ENCODE measurements at regions not wholly inside any gene's neighbourhood (a gene's known extent, or its start where the extent isn't known, plus 50 kb on each side); places are given as distances from the start of the nearest gene placed in this dataset.
A peak's percentile ranks its signal among the peaks of the same experiment; 100 is the strongest.

DNA sequence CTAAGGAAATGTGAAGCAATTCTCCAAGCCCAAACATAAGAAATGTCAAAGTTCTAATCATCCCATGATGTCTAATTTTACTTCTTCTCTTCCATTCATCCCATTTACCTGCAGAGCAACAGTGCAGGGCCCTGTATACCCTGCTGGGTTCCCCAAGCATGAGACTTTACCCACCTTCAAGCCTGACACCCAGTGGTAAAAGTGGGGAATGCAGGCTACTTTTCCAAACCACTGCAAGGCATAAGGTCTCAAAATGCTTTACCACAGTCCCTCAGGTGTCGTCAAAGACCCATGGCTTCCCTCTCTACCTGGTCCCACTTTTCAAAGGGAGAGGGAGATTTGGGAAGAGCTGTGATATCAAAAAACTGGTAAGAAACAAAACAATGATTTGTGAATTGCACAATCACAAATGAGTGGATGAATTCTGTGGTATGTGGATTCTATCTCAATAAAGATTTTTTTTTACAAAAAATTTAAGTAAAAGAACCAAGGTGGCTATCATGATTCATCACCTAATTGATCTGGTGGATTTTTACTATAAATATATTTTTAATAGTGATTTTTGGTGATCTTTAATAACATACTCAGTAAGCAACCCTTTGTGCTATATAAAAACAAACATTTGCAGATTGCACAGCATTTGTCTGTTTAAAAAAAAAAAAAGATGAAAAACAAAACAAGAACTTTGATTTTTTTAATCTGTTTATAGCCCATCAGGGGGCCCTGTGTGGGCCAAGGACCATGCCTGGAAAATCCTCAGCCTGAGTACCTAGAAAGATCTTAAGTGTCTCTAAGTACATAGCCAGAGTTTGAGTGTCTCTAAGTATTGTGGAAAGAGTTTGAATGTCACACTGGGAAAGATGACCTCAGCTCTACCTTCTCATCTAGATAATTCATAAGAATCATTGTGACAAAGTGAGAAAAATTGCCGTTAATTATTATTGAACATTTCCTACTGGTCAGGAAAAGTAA is 73.1 kb upstream of the GJB5 start:
- Histone ChIP-seq H3K4me3 (no peak overlapping the region), H3K9me3 (ENCODE audit: low read depth) (no peaks in the 10 kb centered on the region), H3K36me3 (no peaks in the 10 kb centered on the region), H3K27ac (no peak overlapping the region), H3K27me3 (no peaks in the 10 kb centered on the region), H3K4me1 (ENCODE audit: low read depth) (no peaks in the 10 kb centered on the region)
- TF ChIP-seq, protein P1, sequence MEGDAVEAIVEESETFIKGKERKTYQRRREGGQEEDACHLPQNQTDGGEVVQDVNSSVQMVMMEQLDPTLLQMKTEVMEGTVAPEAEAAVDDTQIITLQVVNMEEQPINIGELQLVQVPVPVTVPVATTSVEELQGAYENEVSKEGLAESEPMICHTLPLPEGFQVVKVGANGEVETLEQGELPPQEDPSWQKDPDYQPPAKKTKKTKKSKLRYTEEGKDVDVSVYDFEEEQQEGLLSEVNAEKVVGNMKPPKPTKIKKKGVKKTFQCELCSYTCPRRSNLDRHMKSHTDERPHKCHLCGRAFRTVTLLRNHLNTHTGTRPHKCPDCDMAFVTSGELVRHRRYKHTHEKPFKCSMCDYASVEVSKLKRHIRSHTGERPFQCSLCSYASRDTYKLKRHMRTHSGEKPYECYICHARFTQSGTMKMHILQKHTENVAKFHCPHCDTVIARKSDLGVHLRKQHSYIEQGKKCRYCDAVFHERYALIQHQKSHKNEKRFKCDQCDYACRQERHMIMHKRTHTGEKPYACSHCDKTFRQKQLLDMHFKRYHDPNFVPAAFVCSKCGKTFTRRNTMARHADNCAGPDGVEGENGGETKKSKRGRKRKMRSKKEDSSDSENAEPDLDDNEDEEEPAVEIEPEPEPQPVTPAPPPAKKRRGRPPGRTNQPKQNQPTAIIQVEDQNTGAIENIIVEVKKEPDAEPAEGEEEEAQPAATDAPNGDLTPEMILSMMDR (IDR thresholded peaks at IDR 0.05; ENCODE audit: low read depth, low read length): peak; percentile 87
- peak; percentile 48 to 62 for DNase-seq (ENCODE audit: low read depth in 1 of 2, low spot score in 1 of 2)

DNA sequence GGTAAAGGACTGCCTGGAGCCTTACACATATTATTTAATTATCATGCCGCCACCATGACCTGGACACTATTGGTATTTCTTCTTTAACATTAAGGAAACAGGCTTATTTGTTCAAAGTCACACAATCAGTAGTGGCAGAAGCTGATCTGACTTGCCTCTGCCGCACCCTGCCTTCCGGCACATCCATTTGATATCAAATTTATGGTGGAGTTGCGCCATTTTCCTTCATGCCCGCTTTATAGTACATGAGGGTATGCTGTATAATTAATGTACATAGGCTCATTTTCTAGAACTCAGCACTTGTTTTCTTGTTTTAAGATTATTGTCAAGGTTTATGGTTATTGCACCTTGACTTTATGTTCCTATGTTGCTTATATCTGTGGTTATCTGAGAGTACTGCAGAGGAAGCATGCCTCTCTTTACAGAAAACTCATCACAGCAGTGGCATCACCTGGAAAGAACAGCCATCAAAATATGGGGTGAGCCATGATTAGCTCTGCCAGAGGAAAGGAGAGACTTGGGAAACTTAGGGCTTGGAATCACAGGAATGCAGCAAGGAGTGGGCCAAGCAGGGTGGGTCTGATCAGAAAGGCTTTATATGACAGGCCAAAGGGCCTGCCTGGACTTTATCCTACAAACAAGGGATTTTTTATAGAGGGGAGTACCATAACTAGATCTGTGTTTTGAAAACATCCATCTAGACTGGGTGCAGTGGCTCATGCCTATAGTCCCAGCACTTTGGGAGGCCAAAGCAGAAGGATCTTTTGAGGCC is 72.2 kb upstream of the GJB5 start:
- DNase-seq (ENCODE audit: low read depth in 1 of 2, low spot score in 1 of 2): no peak
- Histone ChIP-seq H3K27me3 (no peaks in the 10 kb centered on the region), H3K9me3 (ENCODE audit: low read depth) (no peaks in the 10 kb centered on the region), H3K4me1 (ENCODE audit: low read depth) (no peaks in the 10 kb centered on the region), H3K36me3 (no peaks in the 10 kb centered on the region), H3K4me3 (no peak overlapping the region), H3K27ac (no peak overlapping the region)
- TF ChIP-seq, protein P1 (IDR thresholded peaks at IDR 0.05; ENCODE audit: low read depth, low read length): no peak

DNA sequence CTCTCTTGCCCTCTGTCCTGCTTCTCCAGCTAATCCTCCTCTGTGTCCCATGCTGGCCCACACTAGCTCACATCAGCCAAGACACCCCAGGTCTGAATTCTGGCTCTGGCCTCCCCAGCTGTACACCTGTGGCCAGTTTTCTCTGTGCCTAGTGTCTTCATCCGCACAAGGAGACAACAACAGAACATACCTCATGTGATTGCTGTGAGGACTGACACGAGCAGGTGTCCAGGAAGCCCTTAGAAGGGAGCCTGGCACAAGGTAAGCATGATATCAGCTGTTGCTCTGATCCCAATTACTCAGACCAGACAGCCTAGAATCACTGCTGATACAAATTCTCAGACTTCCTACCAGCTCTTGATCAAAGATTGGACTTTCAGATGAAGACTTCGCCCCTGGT is 71.2 kb upstream of the GJB5 start:
- H3K4me1 ChIP-seq (ENCODE audit: low read depth): no peaks in the 10 kb centered on the region
- no peaks in the 10 kb centered on the region for H3K27me3 ChIP-seq
- H3K9me3 ChIP-seq (ENCODE audit: low read depth): no peaks in the 10 kb centered on the region
- TF ChIP-seq, protein P1 (IDR thresholded peaks at IDR 0.05; ENCODE audit: low read depth, low read length): no peak
- no peak for DNase-seq (ENCODE audit: low read depth in 1 of 2, low spot score in 1 of 2)
- H3K4me3 ChIP-seq: no peak overlapping the region
- no peak overlapping the region for H3K27ac ChIP-seq
- no peaks in the 10 kb centered on the region for H3K36me3 ChIP-seq

DNA sequence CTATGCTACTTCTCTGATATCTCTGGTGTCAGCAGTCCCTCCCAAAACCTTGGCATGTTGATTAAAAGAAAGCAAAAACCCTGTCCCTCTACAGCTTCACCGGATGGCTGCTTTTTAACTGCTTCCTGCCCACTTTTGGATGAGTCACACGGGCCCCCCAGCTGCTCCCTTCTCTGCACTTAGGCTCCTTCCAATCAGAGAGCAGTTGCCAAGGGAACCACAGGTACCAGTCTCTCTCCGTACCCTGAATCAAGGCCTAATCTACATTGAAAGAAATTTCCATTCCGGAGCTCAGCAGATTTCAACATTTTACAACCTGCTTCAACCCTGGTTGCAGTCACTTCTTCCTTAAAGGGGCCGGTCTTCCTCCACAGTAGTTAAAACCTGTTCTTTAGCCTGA is 70.6 kb upstream of the GJB5 start:
- Histone ChIP-seq H3K36me3 (no peaks in the 10 kb centered on the region), H3K4me3 (no peak overlapping the region), H3K4me1 (ENCODE audit: low read depth) (no peaks in the 10 kb centered on the region), H3K27me3 (no peaks in the 10 kb centered on the region), H3K9me3 (ENCODE audit: low read depth) (no peaks in the 10 kb centered on the region), H3K27ac (no peak overlapping the region)
- TF ChIP-seq, protein P1 (IDR thresholded peaks at IDR 0.05; ENCODE audit: low read depth, low read length): no peak
- DNase-seq (ENCODE audit: low read depth in 1 of 2, low spot score in 1 of 2): no peak

DNA sequence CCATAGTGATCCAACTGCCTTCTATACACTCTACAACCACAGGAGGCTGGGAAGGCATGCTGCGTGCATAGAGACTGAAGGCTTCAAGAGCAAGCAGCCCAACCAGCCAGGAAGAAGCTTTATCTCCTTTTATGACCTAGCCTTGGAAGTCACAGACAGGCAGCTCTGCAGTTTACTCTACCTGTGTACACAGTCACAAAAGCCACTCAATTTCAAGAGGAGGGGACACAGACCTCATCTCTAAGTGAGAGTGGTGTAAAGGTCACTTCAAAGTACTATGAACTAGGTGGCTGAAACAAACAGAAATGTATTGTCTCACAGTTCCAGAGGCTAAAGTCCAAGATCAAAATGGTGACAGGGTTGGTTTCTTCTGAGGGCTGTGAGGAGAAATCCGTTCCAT is 69.6 kb upstream of the GJB5 start:
- Histone ChIP-seq H3K9me3 (ENCODE audit: low read depth) (no peaks in the 10 kb centered on the region), H3K27ac (no peak overlapping the region), H3K27me3 (no peaks in the 10 kb centered on the region), H3K4me1 (ENCODE audit: low read depth) (no peaks in the 10 kb centered on the region), H3K4me3 (no peak overlapping the region), H3K36me3 (no peaks in the 10 kb centered on the region)
- TF ChIP-seq, protein P1 (IDR thresholded peaks at IDR 0.05; ENCODE audit: low read depth, low read length): no peak
- DNase-seq (ENCODE audit: low read depth in 1 of 2, low spot score in 1 of 2): no peak
